ENCODE measurements at regions not wholly inside any gene's neighbourhood (a gene's known extent, or its start where the extent isn't known, plus 50 kb on each side); places are given as distances from the start of the nearest gene placed in this dataset.
A peak's percentile ranks its signal among the peaks of the same experiment; 100 is the strongest.

DNA sequence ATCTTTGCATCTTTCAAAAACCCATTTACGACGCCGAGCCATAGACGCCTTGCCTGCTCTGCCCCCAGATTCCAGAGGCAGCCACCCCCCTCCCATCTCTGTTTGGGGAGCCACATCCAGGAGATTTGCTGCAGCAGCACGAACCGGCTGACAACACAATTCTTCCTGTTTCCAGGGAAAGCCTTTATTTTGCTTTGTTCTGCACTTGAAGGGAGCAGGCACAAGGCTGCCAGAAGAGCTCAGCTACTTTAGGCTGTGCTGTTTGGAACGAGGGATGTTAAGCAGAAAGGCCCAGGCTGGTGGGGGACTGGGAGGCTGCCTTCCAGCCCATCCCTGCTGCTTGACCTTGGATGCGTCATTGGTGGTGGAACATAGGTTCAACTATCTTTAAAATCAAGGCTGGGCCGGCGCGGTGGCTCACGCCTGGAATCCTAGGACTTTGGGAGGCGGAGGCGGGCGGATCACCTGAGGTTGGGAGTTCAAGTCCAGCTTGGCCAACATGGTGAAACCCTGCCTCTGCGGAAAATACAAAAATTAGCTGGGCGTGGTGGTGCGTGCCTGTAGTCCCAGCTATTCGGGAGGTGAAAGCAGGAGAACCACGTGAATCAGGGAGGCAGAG is 243.9 kb downstream of the MIAT start:
- TF ChIP-seq CTCF (IDR thresholded peaks at IDR 0.05), result no peak
- Histone ChIP-seq H3K4me3 (no peak overlapping the region), H3K9me3 (no peaks in the 10 kb centered on the region), H3K36me3 (no peaks in the 10 kb centered on the region), H3K27me3 (no peaks in the 10 kb centered on the region), H3K4me1 (peaks cover 0 to under 1% of the 10 kb centered on the region in 2 donors), H3K27ac (no peak overlapping the region)
- intact Hi-C loops (cut with DNase I), result no loop called here
- DNase-seq (ENCODE audit: low spot score in 2 of 2), result no peak

DNA sequence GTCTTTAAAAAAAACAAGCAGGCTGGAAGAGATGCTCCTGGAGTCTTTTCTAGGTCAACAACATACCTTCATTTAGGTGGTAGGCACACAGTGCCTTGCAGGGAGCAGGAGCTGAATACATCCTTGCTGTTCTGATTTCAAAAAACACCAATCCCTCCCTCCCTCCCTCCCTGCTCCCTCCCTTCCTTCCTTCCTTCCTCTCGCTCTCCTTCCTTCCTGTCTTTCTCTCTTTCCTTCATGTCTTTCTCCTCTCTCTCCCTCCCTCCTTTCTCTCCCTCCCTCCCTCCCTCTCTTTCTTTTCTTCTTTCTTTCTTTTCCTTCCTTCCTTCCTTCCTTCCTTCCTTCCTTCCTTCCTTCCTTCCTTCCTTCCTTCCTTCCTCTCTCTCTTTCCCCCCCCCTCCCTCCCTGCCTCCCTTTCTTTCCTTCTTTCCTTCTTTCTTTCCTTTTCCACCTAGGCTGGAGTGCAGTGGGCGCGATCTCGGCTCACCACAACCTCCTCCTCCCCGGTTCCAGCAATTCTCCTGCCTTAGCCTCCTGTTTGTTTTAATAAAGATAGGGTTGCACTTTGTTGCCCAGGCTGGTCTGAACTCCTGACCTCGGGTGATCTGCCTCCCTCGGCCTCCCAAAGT is 245.1 kb downstream of the MIAT start:
- Histone ChIP-seq H3K9me3 (no peaks in the 10 kb centered on the region), H3K27me3 (no peaks in the 10 kb centered on the region), H3K36me3 (no peaks in the 10 kb centered on the region), H3K4me3 (no peak overlapping the region), H3K27ac (no peak overlapping the region), H3K4me1 (no peaks in the 10 kb centered on the region)
- intact Hi-C loops (cut with DNase I), result no loop called here
- TF ChIP-seq CTCF (IDR thresholded peaks at IDR 0.05), result no peak
- no peak for DNase-seq (ENCODE audit: low spot score in 2 of 2)

GRCh38 chr22:26903030-26903856 is 245.9 kb downstream of the MIAT start:
- H3K36me3 ChIP-seq, result no peaks in the 10 kb centered on the region
- intact Hi-C loops (cut with DNase I), result no loop called here
- DNase-seq (ENCODE audit: low spot score in 2 of 2), result no peak
- no peak for TF ChIP-seq CTCF (IDR thresholded peaks at IDR 0.05)
- H3K27ac ChIP-seq, result no peak overlapping the region
- no peaks in the 10 kb centered on the region for H3K9me3 ChIP-seq
- peak overlapping the region in 1 of 2 donors; percentile 21 for H3K4me3 ChIP-seq
- H3K27me3 ChIP-seq, result no peaks in the 10 kb centered on the region
- no peaks in the 10 kb centered on the region for H3K4me1 ChIP-seq

DNA sequence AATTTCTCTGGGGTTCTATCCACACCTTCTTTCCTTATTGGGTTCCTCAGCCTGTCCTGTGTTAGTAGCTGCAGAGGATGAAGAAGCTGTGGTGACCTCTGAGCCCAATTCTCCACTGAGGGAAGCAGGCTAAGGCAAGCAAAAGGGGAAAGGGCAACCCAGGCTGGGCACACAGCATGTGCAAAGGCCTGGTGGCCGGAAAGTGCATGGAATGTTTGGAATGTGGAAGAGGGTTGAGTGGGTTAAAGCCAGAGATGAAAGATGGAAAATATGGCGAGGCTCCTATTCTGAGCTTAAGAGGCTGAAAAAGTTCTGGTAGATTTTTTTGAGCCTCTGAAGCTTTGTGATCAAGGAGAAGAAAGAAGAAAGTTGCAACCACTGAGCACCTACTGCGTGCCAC is 247.1 kb downstream of the MIAT start:
- Histone ChIP-seq H3K4me1 (no peaks in the 10 kb centered on the region), H3K27me3 (no peaks in the 10 kb centered on the region), H3K36me3 (no peaks in the 10 kb centered on the region), H3K27ac (no peak overlapping the region), H3K4me3 (no peak overlapping the region), H3K9me3 (no peaks in the 10 kb centered on the region)
- intact Hi-C loops (cut with DNase I), result no loop called here
- no peak for TF ChIP-seq CTCF (IDR thresholded peaks at IDR 0.05)
- no peak for DNase-seq (ENCODE audit: low spot score in 2 of 2)

- DNase-seq (ENCODE audit: low spot score in 2 of 2), result no peak
- intact Hi-C loops (cut with DNase I), result no loop called here
- Histone ChIP-seq H3K27ac (no peak overlapping the region), H3K9me3 (no peaks in the 10 kb centered on the region), H3K27me3 (no peaks in the 10 kb centered on the region), H3K4me3 (no peak overlapping the region), H3K36me3 (no peaks in the 10 kb centered on the region), H3K4me1 (no peaks in the 10 kb centered on the region)
- no peak for TF ChIP-seq CTCF (IDR thresholded peaks at IDR 0.05)
Observed at GRCh38 chr22:26905076-26905475, 247.7 kb downstream of the MIAT start.
